Kidney (tissue), 13 donors: ENCODE measurements at regions not wholly inside any gene's neighbourhood (a gene's known extent, or its start where the extent isn't known, plus 50 kb on each side); places are given as distances from the start of the nearest gene placed in this dataset.

Source experiments
- DNase-seq, 5 donors: peaks; one replicate each; pipeline ENCODE4 v3.0.0-alpha.2; 2013 to 2020
- FAIRE-seq: peaks from 2 replicates; lab custom pipeline; 2012; peaks lifted over from hg19 to GRCh38; lab: Jason Lieb, UNC
- H3K27ac ChIP-seq, 2 donors: one replicate each; pipeline ENCODE4 v1.7.0; 2013; ENCODE audit warnings: low read depth in 2 of 2, low read length in 2 of 2, inconsistent platforms in 1 of 2
- H3K27me3 ChIP-seq: one replicate; pipeline ENCODE4 v1.7.1; 2013; ENCODE audit warnings: low read length, inconsistent platforms; ENCODE audit not compliant: control insufficient read depth, insufficient read depth
- H3K36me3 ChIP-seq, 3 donors: one replicate each; pipeline versions ENCODE4 v1.7.0 to v1.7.1; 2013; ENCODE audit warnings: low read length in 3 of 3, control low read depth in 1 of 3, inconsistent platforms in 1 of 3; ENCODE audit not compliant: insufficient read depth in 3 of 3, control insufficient read depth in 2 of 3
- H3K4me1 ChIP-seq, 3 donors: one replicate each; pipeline versions ENCODE4 v1.7.0 to v1.7.1; 2013; ENCODE audit warnings: low read length in 3 of 3, inconsistent platforms in 1 of 3, low read depth in 1 of 3; ENCODE audit not compliant: control insufficient read depth in 2 of 3, insufficient read depth in 2 of 3
- H3K4me3 ChIP-seq, 3 donors: one replicate each; pipeline versions ENCODE4 v1.7.0 to v1.8.1; 2013; ENCODE audit warnings: low read length in 3 of 3, control low read depth in 1 of 3, inconsistent platforms in 1 of 3
- H3K9ac ChIP-seq, 3 donors: one replicate each; pipeline versions ENCODE4 v1.7.0 to v1.7.1; 2013; ENCODE audit warnings: low read length in 3 of 3, control low read depth in 1 of 3, inconsistent platforms in 1 of 3
- H3K9me3 ChIP-seq, 3 donors: one replicate each; pipeline versions ENCODE4 v1.7.0 to v1.7.1; 2013; ENCODE audit warnings: low read length in 3 of 3, control low read depth in 1 of 3, inconsistent platforms in 1 of 3; ENCODE audit not compliant: control insufficient read depth in 2 of 3, insufficient read depth in 1 of 3
- intact Hi-C: fragments of 100-400 bp; cut with DNase I; formaldehyde crosslinking; loops from one replicate; pipeline ENCODE4 v1.11.1; 2022
- TF ChIP-seq, protein P1 (sequence below): IDR thresholded peaks from 3 replicates; pipeline ENCODE4 v1.5.1; 2012; ENCODE audit warnings: mild to moderate bottlenecking, moderate library complexity, borderline replicate concordance; ENCODE audit not compliant: insufficient read depth; ENCODE audit errors: extremely low read depth
- donor health status: control.
- donor health status: control.
- donor health status: control.
- donor health status: control.
- donor health status: control.
- donor health status: DM: yes; HTN: yes; CAD: no.
- donor health status: Normal renal cell carcinoma (clear cell type).

- H3K4me3 ChIP-seq: no peak overlapping the region
- TF ChIP-seq, protein P1, sequence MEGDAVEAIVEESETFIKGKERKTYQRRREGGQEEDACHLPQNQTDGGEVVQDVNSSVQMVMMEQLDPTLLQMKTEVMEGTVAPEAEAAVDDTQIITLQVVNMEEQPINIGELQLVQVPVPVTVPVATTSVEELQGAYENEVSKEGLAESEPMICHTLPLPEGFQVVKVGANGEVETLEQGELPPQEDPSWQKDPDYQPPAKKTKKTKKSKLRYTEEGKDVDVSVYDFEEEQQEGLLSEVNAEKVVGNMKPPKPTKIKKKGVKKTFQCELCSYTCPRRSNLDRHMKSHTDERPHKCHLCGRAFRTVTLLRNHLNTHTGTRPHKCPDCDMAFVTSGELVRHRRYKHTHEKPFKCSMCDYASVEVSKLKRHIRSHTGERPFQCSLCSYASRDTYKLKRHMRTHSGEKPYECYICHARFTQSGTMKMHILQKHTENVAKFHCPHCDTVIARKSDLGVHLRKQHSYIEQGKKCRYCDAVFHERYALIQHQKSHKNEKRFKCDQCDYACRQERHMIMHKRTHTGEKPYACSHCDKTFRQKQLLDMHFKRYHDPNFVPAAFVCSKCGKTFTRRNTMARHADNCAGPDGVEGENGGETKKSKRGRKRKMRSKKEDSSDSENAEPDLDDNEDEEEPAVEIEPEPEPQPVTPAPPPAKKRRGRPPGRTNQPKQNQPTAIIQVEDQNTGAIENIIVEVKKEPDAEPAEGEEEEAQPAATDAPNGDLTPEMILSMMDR: no peak
- no peaks in the 10 kb centered on the region for H3K9me3 ChIP-seq
- H3K9ac ChIP-seq: no peak overlapping the region
- H3K27ac ChIP-seq: no peak overlapping the region
- no peak for DNase-seq
- no peaks in the 10 kb centered on the region for H3K27me3 ChIP-seq
- no peak for FAIRE-seq
- intact Hi-C loops: no loop called here
- H3K4me1 ChIP-seq: no peaks in the 10 kb centered on the region
- H3K36me3 ChIP-seq: no peaks in the 10 kb centered on the region
Observed at GRCh38 chr7:17501441-17502212, 203.2 kb downstream of the AHR start.

GRCh38 chr7:17502213-17503060 is 204.0 kb downstream of the AHR start:
- Histone ChIP-seq H3K9ac (no peak overlapping the region), H3K4me3 (no peak overlapping the region), H3K27ac (no peak overlapping the region), H3K4me1 (no peaks in the 10 kb centered on the region), H3K27me3 (no peaks in the 10 kb centered on the region), H3K36me3 (no peaks in the 10 kb centered on the region), H3K9me3 (no peaks in the 10 kb centered on the region)
- DNase-seq: no peak
- TF ChIP-seq, protein P1: no peak
- intact Hi-C loops: no loop called here
- peak; percentile 37 for FAIRE-seq

GRCh38 chr7:17506095-17506494 is 207.6 kb downstream of the AHR start:
- intact Hi-C loops: no loop called here
- no peak overlapping the region for H3K9ac ChIP-seq
- H3K36me3 ChIP-seq: no peaks in the 10 kb centered on the region
- no peak overlapping the region for H3K4me3 ChIP-seq
- no peaks in the 10 kb centered on the region for H3K27me3 ChIP-seq
- FAIRE-seq (no peak), DNase-seq (peak in 2 of 5 donors; percentile 10 to 33)
- no peak overlapping the region for H3K27ac ChIP-seq
- TF ChIP-seq, protein P1: no peak
- H3K9me3 ChIP-seq: no peaks in the 10 kb centered on the region
- H3K4me1 ChIP-seq: no peaks in the 10 kb centered on the region
